COLO668 (cell line): ENCODE measurements at regions not wholly inside any gene's neighbourhood (a gene's known extent, or its start where the extent isn't known, plus 50 kb on each side); places are given as distances from the start of the nearest gene placed in this dataset.

Experiments
- DNase-seq: peaks from one replicate; lab custom pipeline; 2025; ENCODE audit not compliant: unreplicated experiment; lab: John Stamatoyannopoulos, UW

DNA sequence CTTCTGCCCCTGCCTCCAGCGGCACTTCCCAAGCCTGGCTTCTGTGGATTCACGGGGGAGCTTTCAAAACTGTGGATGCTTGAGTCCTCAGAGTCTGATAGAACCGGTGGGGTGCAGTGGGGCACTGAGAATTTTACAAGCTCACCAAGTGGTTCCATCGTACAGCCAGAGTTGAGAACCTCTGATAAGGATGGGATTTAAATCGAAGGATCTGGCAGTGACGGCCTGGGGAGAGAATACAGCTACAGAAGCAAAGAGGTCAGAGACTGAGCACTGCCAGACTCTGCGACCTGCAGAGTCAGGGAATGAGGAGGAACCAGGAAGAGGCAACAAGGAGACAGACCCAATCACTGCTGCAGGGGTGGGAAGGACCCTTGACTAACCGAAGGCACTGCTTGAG, 124.6 kb upstream of the BOD1 start:
- DNase-seq = no peak

DNA sequence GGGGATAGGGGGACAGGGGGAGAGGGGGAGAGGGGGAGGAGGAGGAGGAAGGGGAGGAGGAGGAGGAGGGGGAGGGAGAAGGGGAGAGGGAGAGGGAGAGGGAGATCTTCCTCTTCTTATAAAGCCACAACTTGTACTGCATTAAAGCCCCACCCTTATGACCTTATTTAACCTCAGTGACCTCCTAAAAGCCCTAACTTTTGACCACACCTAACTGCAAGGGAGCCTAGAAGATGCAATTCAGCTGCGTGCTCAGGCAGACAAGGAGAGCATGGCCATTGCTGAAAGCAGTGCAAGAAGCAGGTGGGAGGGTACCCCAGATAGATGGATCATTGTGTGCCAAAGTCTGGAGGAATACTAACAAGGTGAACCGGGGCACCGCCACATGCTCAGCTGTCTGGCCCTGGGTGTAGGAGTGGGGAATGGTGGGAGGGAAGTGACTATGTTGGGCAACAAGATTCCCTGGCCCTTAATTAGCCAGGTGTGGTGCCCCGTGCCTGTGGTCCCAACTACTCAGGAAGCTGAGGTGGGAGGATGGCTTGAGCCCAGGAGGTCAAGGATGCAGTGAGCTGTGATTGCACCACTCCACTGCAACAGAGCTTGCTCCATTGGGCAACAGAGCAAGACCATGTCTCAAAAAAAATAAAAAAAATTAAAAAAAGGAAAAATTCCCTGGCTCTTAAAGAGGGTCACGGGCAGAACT, 125.4 kb upstream of the BOD1 start:
- no peak for DNase-seq

DNA sequence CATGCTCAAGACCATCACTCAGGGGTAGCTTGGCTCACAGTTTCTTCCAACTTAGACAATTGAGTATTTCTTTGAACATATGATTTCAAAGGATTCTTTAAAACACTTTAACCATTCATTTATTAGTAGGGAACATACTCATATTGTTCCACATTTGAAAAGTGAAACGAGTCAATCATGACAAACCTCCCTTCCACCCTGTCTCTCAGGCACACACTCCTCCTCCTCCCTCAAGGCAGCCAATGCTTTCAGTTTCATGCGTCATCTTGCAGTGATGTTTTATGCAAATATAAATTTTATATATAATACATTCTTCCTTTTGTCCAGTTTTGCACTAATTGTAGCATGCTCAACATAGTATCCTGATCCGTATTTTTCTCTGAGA, 126.0 kb upstream of the BOD1 start:
- DNase-seq = no peak

DNA sequence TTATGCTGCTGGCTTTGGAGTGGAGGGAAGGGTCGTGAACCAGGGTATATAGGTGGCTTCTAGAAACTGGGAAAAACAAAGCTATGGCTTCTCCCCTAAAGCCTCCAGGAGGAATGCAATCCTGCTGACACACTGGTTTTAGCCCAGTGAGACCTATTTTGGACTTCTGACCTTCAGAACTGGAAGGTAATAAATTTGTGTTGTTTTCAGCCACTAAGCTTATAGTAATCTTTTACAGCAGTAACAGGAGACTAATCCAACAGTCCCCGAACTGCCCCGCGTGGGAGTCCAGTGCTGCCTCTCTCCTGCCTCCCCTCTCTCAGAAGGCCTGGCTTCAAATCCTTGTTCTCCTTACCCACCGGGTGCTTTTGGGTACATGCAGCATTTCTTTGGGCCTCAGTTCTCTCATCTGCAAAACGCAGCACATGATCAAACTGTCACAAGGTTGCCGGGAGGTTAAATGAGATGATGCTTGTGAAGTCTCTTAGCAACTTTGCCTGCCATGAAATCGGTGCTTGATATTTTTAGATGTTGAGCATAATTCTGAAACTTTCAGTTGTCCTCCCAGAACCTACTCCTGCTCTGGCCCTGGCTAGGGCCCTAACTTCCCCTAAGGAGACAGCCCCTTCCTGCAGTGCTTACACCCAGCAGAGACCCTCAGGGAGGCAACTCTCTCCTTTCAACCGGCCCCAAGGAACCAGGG, 127.3 kb upstream of the BOD1 start:
- DNase-seq = no peak

DNA sequence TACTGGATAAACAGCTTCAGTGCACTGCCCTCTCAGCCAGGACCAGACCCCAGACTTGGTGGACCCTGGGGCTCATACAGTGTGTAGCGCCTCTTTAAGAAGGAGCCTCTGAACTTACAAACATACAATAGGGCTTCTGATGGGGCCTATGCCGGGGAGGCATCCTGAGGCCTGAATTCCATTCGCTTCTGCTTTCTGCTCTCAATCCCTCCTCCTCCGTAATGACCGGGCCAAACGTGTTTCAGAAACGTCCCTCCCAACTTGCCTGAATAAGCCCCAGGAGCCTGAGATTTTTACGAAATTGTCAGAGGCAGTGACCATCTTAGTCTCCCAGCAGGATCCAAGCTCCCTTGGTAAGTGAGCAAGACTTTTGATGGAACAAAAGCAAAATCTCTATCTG, 128.1 kb upstream of the BOD1 start:
- no peak for DNase-seq

DNA sequence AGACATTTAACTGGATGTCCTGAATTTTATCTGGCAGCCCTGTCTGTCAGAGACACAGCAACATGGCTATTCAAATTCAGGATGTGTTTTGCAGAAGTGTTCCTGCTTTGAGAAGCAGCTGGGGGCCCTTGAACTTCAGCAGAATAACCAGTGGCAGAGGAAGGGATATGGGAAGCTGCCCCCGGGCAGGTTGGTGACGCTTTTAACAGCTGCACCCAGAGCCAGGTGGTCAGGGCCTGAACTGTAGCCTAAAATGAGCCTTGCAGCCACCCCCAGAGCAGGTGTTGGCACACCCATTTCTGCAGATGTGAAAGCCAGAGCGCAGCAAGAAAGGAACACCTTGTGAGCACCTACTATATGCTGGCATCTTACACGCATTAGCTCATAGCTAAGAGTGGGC, 128.7 kb upstream of the BOD1 start:
- peak; percentile 89 for DNase-seq

DNA sequence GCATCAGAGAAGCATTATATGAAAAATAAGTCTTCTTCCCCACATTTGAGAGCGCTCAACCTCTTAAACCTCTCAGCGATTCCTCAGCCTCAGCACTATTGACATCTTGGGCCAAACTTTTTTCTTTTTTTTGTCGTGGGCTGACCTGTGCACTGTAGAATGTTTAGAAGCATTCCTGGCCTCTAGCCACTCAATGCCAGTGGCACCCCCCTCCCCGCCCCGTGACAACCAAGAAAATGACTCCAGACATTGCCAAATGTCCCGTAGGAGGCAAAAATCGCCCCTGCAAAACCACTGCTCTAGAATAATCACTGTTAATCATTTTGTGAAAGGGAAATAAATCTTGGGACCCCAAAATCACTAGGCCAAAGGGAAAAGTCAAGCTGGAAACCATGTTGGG, 129.1 kb upstream of the BOD1 start:
- no peak for DNase-seq

DNA sequence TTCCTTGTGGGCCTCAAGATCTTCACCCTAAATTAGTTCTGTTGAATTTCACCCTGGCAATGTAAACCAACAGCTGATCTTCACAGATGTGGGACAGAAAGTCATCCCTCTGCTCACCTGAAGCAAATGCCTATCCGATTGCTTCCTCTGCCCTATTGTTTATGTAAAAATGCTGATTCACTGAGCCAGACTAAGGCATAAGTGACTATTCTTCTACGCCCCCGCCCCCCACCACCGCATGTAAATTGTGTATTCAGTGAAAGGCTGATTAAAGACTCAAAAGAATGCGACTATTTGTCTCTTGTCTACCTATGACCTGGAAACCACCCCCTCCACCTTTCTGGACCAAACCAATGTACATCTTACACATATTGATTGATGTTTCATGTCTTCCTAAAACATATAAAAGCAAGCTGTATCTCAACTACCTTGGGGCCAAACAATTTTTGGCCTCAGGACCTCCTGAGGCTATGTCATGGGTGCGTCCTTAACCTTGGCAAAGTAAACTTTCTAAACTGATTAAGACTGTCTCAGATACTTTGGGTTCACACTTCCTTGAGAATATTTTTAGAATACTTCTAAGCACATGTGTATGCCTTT, 129.7 kb upstream of the BOD1 start:
- no peak for DNase-seq

DNA sequence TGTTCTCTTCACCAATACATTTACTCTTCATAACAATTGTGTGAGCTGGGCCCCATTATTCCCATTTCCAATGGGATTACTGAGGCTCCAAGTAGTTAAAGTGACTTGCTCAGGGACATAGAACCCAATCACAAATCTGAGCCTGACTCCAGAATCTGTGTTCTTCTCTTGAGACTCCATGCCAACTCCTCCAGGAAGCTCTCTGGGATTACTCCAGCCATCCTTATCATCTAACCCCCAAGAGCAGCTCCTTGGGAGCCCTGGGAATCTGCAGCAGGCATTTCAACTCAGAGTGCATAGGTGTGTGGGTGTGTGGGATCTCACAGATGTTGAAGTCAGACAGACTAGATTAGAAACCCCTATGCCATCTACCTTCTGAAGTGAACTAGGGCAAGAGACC, 131.4 kb upstream of the BOD1 start:
- no peak for DNase-seq

DNA sequence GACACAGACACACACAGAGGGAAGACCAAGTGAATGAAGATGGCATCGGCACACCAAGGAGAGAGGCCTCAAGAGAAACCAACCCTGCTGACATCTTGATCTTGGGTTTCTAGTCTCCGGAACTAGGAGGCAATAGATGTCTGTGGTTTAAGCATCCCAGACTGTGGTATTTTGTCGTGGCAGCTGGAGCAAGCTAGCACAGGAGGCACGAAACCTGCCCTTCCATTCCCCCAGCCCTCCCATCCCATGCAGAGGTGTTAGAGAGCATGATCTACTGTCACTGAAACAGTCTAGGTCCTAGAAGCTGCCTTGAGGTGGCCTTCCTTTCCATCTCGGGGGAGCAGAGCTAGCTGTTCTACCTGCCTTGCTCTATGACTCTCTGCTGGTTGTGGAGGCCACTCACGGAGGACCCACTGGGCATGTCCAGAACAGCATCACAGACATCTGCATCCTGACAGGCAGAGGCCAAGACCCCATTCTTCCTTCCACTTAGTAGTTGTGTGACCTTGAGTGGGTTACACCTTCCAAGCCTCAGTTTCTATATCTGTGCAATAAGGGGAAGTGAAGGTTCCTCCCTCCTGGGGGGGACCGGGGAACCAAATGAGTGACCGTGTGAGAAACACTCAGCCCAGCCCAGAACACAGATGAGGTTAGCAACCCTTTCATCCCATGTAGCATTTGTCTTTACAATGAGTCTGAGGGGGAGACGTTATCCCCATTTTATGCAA, 134.3 kb upstream of the BOD1 start:
- DNase-seq = no peak

DNA sequence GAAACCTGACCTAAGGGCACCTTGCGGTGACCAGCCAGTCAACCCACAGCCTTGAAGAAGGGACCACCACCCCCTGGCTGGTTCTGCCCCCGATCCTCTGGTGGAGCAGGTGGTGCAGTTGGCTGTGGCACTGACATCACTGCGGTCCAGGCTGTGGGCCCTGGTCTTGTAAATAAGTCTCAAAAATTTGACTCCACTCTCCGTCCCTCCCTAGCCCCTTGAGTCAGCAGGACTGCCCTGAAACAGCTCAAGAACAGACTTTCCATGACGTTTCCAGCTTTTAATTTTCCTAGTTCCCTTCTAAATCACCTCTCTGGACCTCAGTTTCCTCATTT, 134.8 kb upstream of the BOD1 start:
- no peak for DNase-seq

DNA sequence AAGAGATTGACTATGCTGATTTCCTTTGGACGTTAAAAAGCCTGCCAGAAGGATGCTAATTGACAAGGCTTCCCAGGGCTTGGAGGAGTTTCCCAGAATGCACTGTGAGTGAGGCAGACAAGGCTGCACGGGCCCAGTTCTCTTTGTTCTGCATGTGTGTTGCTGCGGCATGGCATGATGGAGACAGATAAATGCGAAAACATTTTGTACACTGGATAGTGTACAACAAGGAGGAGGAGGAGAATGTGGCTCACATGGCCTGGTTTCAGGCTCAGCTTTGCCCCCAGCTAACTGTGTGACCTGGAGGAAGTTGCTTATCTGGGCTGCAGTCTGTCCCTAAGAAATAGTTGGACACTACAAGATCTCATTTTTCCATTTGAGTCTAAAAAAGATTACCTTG, 135.5 kb upstream of the CPEB4 start:
- no peak for DNase-seq

DNA sequence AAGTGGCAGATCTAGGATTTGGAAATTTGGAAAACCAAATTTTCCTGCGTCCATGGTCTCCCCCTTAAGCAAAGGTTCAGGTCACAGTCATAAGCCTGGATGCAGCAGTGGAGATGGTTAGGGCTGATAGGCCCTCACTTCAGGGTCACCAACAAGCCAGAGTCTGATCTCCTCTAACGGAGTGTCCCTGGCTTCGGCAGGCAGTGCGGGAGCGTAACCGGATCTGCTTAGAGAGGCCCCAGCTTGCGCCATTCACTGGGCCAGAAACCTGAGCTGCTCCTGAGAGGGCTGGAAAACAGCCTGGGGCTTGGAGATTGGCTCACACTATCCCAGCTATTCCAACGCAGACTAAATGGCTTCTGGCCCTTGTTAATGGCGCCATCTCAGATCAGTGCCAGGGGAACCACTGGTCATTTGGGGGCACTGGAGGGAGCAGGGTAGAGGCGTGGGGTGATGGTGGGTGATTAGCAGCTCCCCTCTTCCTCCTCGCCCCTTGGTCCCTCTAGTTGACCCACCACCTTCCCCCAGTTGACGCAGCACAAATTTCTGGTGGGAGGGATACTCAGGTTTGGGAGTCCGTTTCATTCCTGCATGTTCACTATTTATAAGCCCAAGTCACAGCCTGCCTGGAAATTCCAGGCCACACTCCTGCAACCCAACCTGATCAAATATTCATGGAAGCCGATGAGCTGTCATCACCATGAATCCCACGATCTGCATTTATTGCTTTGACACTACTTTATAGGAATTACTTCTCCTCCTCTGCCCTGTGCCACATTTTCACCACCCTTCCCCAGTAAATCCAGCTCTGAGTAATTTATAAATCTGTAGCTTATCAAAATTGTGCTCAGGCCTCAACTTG, 134.6 kb upstream of the CPEB4 start:
- peak; percentile 79 for DNase-seq

DNA sequence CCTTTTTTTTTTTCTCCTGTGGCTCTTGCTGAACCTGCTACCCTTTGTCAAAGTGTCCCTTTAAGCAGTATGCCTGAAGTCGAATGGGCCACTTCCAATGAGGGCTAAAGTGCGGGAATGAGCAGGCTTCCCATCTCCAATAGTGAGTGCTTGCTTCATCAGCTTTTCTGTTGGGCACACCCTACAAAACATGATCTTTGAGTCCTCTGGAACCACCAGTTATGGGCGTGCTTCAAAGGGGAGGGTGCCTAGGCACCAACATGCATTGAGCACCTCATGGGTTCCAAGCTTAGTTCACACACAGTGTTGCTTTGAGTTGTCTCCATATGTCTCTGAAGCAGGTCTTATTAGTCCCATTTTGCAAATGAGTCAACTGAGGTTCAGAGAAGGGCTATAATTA, 132.8 kb upstream of the CPEB4 start:
- no peak for DNase-seq

DNA sequence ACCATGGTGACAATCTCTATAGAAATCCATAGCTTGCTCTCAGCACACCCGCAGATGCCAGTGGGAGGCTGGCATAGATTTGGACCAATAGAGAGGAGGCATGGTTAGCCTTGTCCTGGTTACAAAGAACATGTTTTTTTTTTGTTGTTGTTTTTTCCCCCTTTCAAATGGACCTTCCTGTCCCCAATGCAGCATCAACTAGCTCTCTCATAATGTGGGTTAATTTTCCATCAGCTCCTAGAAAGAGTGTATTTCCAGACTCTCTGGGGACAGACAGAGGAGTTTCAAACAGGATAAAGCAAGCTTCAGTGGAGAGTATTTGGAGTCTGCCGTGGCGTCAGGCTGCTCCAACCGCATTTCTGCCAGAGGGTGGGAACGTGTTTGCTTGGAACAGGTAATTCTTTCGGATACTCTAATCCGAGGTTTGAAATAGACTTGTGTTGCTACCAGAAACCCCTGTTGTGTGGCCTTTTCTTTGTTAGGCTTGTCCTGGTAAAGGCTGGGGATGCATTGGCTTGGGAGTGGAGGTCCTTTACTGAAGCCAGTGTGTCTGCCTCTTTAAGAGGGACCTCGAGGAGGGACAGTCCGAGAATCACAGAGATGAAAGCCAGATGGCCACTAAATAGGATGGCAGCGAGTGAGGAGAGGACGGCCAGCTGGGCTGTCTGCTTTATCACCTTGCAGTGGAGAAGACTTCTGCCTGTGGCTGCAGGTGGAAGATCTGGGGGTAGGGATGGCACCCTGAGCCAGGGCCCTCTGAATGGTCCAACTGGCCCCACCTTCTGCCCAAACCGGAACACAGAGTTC, 130.5 kb upstream of the CPEB4 start:
- DNase-seq = no peak

DNA sequence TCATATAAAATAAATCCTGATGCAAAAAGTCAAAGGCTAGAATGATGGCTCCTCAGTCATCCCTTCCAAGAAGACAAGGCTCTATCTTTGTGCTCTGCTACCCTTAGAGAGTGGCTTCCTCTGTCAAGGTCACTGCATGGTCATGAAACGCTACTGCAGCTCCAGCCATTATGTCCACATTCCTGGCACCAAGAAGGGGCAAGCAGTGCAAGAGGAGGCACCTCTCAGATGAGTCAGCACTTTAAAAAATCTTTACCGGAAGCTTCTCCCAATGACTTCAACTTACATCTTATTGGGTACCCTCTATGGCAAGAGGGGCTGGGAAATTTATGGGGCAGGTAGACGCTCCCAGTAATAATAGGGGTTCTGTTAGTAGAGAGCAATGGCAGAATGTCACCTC, 129.5 kb upstream of the CPEB4 start:
- DNase-seq = no peak

DNA sequence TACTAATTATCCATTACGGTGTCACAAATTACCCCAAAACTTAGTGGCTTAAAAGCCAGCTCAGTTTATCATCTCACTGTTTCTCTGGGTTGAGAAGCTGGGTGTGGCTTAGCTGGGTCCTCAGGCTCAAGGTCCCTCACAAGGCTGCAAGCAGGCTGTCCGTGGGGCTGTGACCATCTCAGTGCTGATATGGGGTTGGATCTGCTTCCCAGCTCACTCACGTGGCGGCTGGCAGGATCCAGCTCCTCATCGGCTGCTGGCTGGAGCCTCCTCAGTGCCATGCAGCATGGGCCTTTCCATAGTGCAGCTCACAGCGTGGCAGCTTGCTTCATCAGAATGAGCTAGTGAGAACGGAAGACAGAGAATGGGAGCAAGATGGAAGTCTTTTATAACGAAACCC, 128.5 kb upstream of the CPEB4 start:
- DNase-seq = no peak

DNA sequence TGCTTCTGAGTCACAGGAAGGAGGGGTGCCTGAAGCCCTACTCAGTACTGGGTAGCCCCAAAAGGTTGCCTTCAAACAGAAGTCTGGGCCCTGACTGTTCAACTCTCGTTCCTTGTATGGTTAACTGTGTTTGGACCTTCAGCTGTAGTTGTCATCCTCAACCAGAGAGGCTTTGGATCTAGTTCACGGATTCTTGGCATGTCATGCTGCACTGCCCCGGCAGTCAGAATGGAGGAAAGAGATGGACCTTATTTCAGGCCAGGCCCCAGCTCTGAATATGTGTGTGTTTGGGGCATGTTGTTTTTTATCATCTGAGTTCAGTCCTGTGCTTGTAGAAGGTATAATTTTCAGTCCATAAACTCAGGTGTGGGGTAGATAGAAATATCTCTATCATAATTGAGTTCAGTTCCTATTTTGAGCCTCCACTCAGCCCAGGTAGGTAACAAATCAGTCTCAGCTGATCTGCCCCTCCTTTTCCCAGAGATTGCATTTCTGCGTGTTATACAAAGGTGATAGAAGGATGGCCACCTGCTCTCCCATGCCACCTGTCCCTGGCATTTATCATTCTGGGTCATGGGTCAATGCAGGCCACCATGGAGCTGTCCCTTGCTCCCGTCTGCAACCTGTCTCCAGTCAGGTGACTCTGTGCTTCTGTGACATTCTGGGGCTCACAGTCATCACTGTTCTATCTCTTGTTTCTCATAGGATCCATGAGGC, 127.5 kb upstream of the CPEB4 start:
- no peak for DNase-seq

DNA sequence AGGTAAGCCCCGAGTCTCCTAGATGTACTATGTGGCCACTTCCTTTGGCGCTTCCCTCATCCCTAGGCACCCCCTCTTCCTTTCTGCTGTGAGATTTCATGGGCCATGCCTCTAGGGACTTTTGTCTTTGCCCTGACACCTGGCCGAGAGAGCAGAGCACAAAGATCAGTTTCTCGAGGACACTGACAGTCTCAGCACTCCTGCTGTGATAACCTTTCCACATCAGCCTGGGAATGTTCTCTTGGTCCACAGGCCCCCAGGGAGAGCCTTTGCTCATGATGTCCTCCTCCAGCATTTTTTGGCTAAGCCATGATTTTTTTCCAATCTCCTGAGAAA, 127.0 kb upstream of the CPEB4 start:
- DNase-seq = no peak

DNA sequence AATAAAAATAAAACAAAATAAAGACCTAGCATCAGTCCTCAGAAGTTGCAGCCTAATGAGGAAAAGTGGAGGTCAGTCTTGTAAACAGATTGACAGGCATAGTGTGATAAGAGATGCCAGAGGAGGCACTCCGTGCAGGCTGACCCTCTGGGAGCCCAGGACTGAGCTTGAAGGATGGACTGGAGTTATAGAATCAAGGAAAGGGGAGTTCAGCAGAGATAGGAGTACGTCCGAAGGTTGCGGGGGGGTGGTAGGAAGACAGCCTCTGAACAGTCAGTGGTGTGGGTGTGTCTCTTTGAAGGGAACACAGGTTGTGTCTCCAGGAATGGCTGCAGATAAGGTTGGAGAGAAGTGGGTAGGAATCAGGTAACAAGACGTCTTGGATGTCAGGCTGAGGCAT, 126.1 kb upstream of the CPEB4 start:
- no peak for DNase-seq
